GM23338 (cell line): ENCODE measurements at regions not wholly inside any gene's neighbourhood (a gene's known extent, or its start where the extent isn't known, plus 50 kb on each side); places are given as distances from the start of the nearest gene placed in this dataset.

ENCODE experiments used
- ATAC-seq: fragments of 200-7000 bp; cut with Tn5 transposase; 3 replicates; pipeline ENCODE4 v1.9.1; 2020
- DNase-seq: peaks from one replicate; pipeline ENCODE4 v3.0.0-alpha.2; 2015; ENCODE audit warnings: low spot score
- H2AFZ ChIP-seq: fragments of 200-600 bp; sonication (generic); 2 replicates; pipeline ENCODE4 v1.8.0; 2016; ENCODE audit warnings: antibody characterized with exemption, mild to moderate bottlenecking, moderate library complexity
- H3F3A ChIP-seq: fragments of 200-600 bp; sonication (generic); replicated peaks from 2 replicates; pipeline ENCODE4 v1.8.0; 2017; ENCODE audit warnings: antibody characterized with exemption, mixed run types, low read depth
- H3K27ac ChIP-seq: fragments of 200-600 bp; sonication (generic); 2 replicates; pipeline ENCODE4 v1.6.1; 2016; ENCODE audit warnings: low read depth
- H3K27me3 ChIP-seq: fragments of 200-600 bp; sonication (generic); 2 replicates; pipeline ENCODE4 v1.8.0; 2016; ENCODE audit warnings: mild to moderate bottlenecking, mixed run types, moderate library complexity; ENCODE audit not compliant: insufficient read depth
- H3K36me3 ChIP-seq: fragments of 200-600 bp; sonication (generic); 2 replicates; pipeline ENCODE4 v1.8.0; 2016; ENCODE audit warnings: mild to moderate bottlenecking; ENCODE audit not compliant: insufficient read depth
- H3K4me1 ChIP-seq: fragments of 200-600 bp; sonication (generic); 2 replicates; pipeline ENCODE4 v1.8.0; 2016; ENCODE audit warnings: mild to moderate bottlenecking, moderate library complexity; ENCODE audit not compliant: insufficient read depth
- H3K4me2 ChIP-seq: fragments of 200-600 bp; sonication (generic); 2 replicates; pipeline ENCODE4 v1.7.1; 2017; ENCODE audit warnings: mixed run types
- H3K4me3 ChIP-seq: fragments of 200-600 bp; sonication (generic); 2 replicates; pipeline ENCODE4 v1.6.1; 2016; ENCODE audit warnings: mixed run types
- H3K79me2 ChIP-seq: fragments of 200-600 bp; sonication (generic); replicated peaks from 2 replicates; pipeline ENCODE4 v1.8.0; 2017; ENCODE audit warnings: mild to moderate bottlenecking; ENCODE audit not compliant: insufficient read depth
- H3K9me2 ChIP-seq: fragments of 200-600 bp; sonication (generic); 2 replicates; pipeline ENCODE4 v1.8.0; 2017; ENCODE audit not compliant: insufficient read depth
- H4K20me1 ChIP-seq: fragments of 200-600 bp; sonication (generic); replicated peaks from 2 replicates; pipeline ENCODE4 v1.8.0; 2017; ENCODE audit warnings: mild to moderate bottlenecking; ENCODE audit not compliant: insufficient read depth
- H3K27ac Mint-ChIP-seq: 2 replicates; pipeline ENCODE4 v1.8.0; 2020; ENCODE audit warnings: inconsistent platforms, mild to moderate bottlenecking, moderate library complexity, mixed read lengths
- H3K27me3 Mint-ChIP-seq: 3 replicates; pipeline ENCODE4 v1.8.0; 2022; ENCODE audit warnings: low read depth, mild to moderate bottlenecking, moderate library complexity, mixed read lengths, inconsistent platforms; ENCODE audit not compliant: insufficient read depth, poor library complexity
- H3K36me3 Mint-ChIP-seq: 3 replicates; pipeline ENCODE4 v1.8.0; 2021; ENCODE audit warnings: low read depth, mild to moderate bottlenecking, inconsistent platforms, moderate library complexity, mixed read lengths
- H3K4me1 Mint-ChIP-seq: 3 replicates; pipeline ENCODE4 v1.8.0; 2020; ENCODE audit warnings: mild to moderate bottlenecking, inconsistent platforms, mixed read lengths
- H3K4me3 Mint-ChIP-seq: 3 replicates; pipeline ENCODE4 v1.8.0; 2021; ENCODE audit warnings: moderate library complexity, mild to moderate bottlenecking, inconsistent platforms, mixed read lengths
- H3K9me3 Mint-ChIP-seq: 3 replicates; pipeline ENCODE4 v1.8.0; 2020; ENCODE audit warnings: moderate library complexity, mild to moderate bottlenecking, inconsistent platforms, mixed read lengths
- CREB1 ChIP-seq: fragments of 250-450 bp; sonication (Bioruptor Pico); IDR thresholded peaks from 2 replicates; pipeline ENCODE4 v1.5.0; 2020; ENCODE audit warnings: low read depth, mild to moderate bottlenecking, moderate library complexity
- CTCF ChIP-seq, 2 experiments: fragments of 200-600 bp in 1 of 2; sonication (generic) in 1 of 2; conservative IDR thresholded peaks; 2 replicates each; pipeline versions ENCODE4 v1.5.1 to v1.6.1; 2016 to 2017; ENCODE audit warnings: antibody characterized with exemption in 2 of 2, low read depth in 2 of 2, mild to moderate bottlenecking in 2 of 2, moderate library complexity in 1 of 2
- ETS1 ChIP-seq: IDR thresholded peaks from 2 replicates; pipeline ENCODE4 v1.6.1; 2016; ENCODE audit warnings: antibody characterized with exemption
- EZH2 ChIP-seq: fragments of 200-600 bp; sonication (generic); IDR thresholded peaks from one replicate; pipeline ENCODE4 v1.8.0; 2017; ENCODE audit warnings: antibody characterized with exemption, mild to moderate bottlenecking, low read depth; ENCODE audit not compliant: unreplicated experiment
- EZH2phosphoT487 ChIP-seq: fragments of 200-600 bp; sonication (generic); IDR thresholded peaks from one replicate; pipeline ENCODE4 v1.8.1; 2018; ENCODE audit warnings: antibody characterized with exemption; ENCODE audit not compliant: unreplicated experiment
- JUNB ChIP-seq: IDR thresholded peaks from one replicate; pipeline ENCODE4 v1.6.1; 2016; ENCODE audit warnings: antibody characterized with exemption; ENCODE audit not compliant: unreplicated experiment
- NANOG ChIP-seq: IDR thresholded peaks from 2 replicates; pipeline ENCODE4 v1.6.1; 2016; ENCODE audit warnings: antibody characterized with exemption, borderline replicate concordance
- POLR2AphosphoS5 ChIP-seq: IDR thresholded peaks from 2 replicates; pipeline ENCODE4 v1.6.1; 2016; ENCODE audit warnings: antibody characterized with exemption, low read depth
- REST ChIP-seq: IDR thresholded peaks from one replicate; pipeline ENCODE4 v1.6.1; 2018; ENCODE audit warnings: antibody characterized with exemption; ENCODE audit not compliant: unreplicated experiment
- STAT1 ChIP-seq: IDR thresholded peaks from one replicate; pipeline ENCODE4 v1.6.1; 2016; ENCODE audit warnings: antibody characterized with exemption; ENCODE audit not compliant: unreplicated experiment
- ZNF114 ChIP-seq: fragments of 250-450 bp; sonication (Bioruptor Pico); IDR thresholded peaks from 2 replicates; pipeline ENCODE4 v1.5.0; 2020; ENCODE audit warnings: mild to moderate bottlenecking, moderate library complexity
- ZNF331 ChIP-seq: fragments of 250-450 bp; sonication (Bioruptor Pico); IDR thresholded peaks from 2 replicates; pipeline ENCODE4 v1.5.0; 2020; ENCODE audit warnings: low read depth, mild to moderate bottlenecking, moderate library complexity
- ZNF462 ChIP-seq: fragments of 250-450 bp; sonication (Bioruptor Pico); IDR thresholded peaks from 2 replicates; pipeline ENCODE4 v1.5.0; 2020; ENCODE audit warnings: mild to moderate bottlenecking, moderate library complexity

- Histone ChIP-seq H2AFZ (no peak overlapping the region), H3K9me2 (no peaks in the 10 kb centered on the region), H3K4me1 (no peaks in the 10 kb centered on the region), H3K4me3 (no peak overlapping the region), H3K27me3 (no peaks in the 10 kb centered on the region), H3F3A (no peaks in the 10 kb centered on the region), H3K4me2 (no peak overlapping the region), H3K36me3 (no peaks in the 10 kb centered on the region), H4K20me1 (no peaks in the 10 kb centered on the region), H3K27ac (no peak overlapping the region), H3K79me2 (no peaks in the 10 kb centered on the region)
- no peaks in the 10 kb centered on the region for H3K27me3 Mint-ChIP-seq
- ATAC-seq (no peak), DNase-seq (no peak)
- H3K9me3 Mint-ChIP-seq = peaks cover 6% of the 10 kb centered on the region; the same call in 2 of the 3 replicates
- 0 out of 3 replicates have a peak, but pooled peaks cover 6% of the 10 kb centered on the region for H3K36me3 Mint-ChIP-seq
- H3K4me1 Mint-ChIP-seq = no peaks in the 10 kb centered on the region
- TF ChIP-seq ZNF462 (CRISPR knock-in tag) (no peak), STAT1 (no peak), CTCF (conservative IDR thresholded peaks at IDR 0.05; ENCODE audit: low read depth in 2 of 2) (no peak), POLR2AphosphoS5 (no peak), ZNF331 (no peak), REST (no peak), EZH2phosphoT487 (no peak), CREB1 (no peak), ETS1 (no peak), EZH2 (no peak), JUNB (no peak), NANOG (no peak), ZNF114 (no peak)
- no peak overlapping the region for H3K27ac Mint-ChIP-seq
- no peak overlapping the region for H3K4me3 Mint-ChIP-seq
These were observed 768.3 kb upstream of the CDH7 start for GRCh38 chr18:64982414-64983055.
